Adrenal gland (tissue), 5 donors: ENCODE measurements at regions not wholly inside any gene's neighbourhood (a gene's known extent, or its start where the extent isn't known, plus 50 kb on each side); places are given as distances from the start of the nearest gene placed in this dataset.

ENCODE experiments used
- CTCF ChIP-seq, 6 experiments: fragments of 450-650 bp in 4 of 6; fragments of 200-600 bp in 2 of 6; sonication (generic) in 1 of 6; IDR thresholded peaks; 1 replicate in 5 of 6; 2 replicates in 1 of 6; pipeline versions ENCODE4 v1.5.1 to v1.8.0; 2016 to 2021; ENCODE audit warnings: antibody characterized with exemption in 6 of 6, mild to moderate bottlenecking in 2 of 6, moderate library complexity in 1 of 6
- POLR2A ChIP-seq, 2 donors: fragments of 450-650 bp; IDR thresholded peaks; one replicate each; pipeline ENCODE4 v1.6.1; 2017; ENCODE audit warnings: antibody characterized with exemption in 2 of 2, mild to moderate bottlenecking in 2 of 2, moderate library complexity in 1 of 2
- donor health status: DM: no; HTN: no; CAD: no.

- TF ChIP-seq CTCF (IDR thresholded peaks at IDR 0.05) (no peak), POLR2A (IDR thresholded peaks at IDR 0.05) (no peak)
These were observed 115.1 kb downstream of the ETS2 start for GRCh38 chr21:38920631-38921398.
